ENCODE measurements at regions not wholly inside any gene's neighbourhood (a gene's known extent, or its start where the extent isn't known, plus 50 kb on each side); places are given as distances from the start of the nearest gene placed in this dataset.

DNA sequence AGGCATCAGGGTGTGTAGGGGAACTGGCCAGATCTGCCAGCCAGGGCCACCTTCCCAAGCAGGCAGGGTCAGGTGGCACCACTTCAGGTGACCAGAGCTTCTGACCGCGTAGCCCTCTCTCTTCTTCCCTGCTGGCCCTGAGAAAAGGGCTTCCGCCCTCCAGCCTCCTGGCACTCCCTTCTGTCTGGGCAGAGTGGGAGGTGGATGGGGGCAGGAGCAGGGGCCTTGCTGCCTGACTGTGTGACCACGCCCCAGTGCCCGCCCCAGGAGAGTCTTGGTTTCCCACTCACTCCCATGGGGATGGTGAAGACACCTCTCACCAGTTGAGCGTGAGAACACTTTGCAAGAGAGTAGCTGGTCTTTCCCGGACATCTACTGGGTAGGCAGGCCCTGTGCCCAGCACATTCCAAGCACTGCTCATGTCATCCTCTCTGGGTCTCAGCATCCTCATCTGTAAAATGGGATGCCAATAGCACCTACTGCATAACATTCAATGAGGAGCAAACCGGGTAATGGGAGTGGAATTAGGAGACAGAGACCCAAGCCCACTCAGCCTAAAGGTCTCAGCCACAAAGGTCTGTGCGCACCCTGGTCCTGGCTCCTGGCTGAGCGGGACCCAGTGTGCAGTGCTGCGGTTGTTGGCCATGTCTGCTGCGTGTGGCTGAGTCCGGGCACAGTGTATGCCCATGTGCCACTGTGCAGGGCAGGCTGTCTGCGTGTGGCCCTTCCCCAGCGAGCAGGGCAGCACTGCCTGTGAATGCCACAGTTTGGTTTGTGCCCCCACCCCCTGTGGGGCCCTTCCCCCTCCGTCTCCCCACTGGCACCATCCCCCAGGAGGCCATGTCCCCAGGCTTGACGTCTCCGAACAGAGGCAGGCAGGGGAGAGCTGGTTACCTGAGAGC, 179.1 kb upstream of the IER5L start:
- TF ChIP-seq, protein P1, sequence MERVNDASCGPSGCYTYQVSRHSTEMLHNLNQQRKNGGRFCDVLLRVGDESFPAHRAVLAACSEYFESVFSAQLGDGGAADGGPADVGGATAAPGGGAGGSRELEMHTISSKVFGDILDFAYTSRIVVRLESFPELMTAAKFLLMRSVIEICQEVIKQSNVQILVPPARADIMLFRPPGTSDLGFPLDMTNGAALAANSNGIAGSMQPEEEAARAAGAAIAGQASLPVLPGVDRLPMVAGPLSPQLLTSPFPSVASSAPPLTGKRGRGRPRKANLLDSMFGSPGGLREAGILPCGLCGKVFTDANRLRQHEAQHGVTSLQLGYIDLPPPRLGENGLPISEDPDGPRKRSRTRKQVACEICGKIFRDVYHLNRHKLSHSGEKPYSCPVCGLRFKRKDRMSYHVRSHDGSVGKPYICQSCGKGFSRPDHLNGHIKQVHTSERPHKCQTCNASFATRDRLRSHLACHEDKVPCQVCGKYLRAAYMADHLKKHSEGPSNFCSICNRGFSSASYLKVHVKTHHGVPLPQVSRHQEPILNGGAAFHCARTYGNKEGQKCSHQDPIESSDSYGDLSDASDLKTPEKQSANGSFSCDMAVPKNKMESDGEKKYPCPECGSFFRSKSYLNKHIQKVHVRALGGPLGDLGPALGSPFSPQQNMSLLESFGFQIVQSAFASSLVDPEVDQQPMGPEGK (CRISPR knock-in tag; IDR thresholded peaks at IDR 0.05; ENCODE audit: borderline replicate concordance) = no peak
- TF ChIP-seq, protein P2, sequence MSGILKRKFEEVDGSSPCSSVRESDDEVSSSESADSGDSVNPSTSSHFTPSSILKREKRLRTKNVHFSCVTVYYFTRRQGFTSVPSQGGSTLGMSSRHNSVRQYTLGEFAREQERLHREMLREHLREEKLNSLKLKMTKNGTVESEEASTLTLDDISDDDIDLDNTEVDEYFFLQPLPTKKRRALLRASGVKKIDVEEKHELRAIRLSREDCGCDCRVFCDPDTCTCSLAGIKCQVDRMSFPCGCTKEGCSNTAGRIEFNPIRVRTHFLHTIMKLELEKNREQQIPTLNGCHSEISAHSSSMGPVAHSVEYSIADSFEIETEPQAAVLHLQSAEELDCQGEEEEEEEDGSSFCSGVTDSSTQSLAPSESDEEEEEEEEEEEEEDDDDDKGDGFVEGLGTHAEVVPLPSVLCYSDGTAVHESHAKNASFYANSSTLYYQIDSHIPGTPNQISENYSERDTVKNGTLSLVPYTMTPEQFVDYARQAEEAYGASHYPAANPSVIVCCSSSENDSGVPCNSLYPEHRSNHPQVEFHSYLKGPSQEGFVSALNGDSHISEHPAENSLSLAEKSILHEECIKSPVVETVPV (CRISPR knock-in tag; IDR thresholded peaks at IDR 0.05) = no peak
- no peak for TF ChIP-seq ARNTL (CRISPR knock-in tag; IDR thresholded peaks at IDR 0.05; ENCODE audit: borderline replicate concordance, low read depth)

Data from SK-N-SH treated with all-trans-retinoic acid at 6 μM for 48 hours (cell line).